RWPE1 (cell line): ENCODE measurements at regions not wholly inside any gene's neighbourhood (a gene's known extent, or its start where the extent isn't known, plus 50 kb on each side); places are given as distances from the start of the nearest gene placed in this dataset.

Source experiments
- CTCF ChIA-PET: fragments of 350-600 bp; sonication (Branson Sonifier 250); formaldehyde crosslinking; extraction: SDS; loops from one replicate; lab custom pipeline; 2021; lab: Yijun Ruan, JAX
- POLR2A ChIA-PET: fragments of 400-600 bp; formaldehyde crosslinking; extraction: SDS; loops from one replicate; lab custom pipeline; 2020; ENCODE audit warnings: antibody characterized with exemption; ENCODE audit not compliant: low non-redundant PET; lab: Yijun Ruan, JAX
- DNase-seq: peaks from one replicate; pipeline ENCODE4 v3.0.0; 2012; ENCODE audit warnings: low spot score
- H3K27ac ChIP-seq: fragments of 450-650 bp; 2 replicates; pipeline ENCODE4 v1.5.1; 2017
- CTCF ChIP-seq: fragments of 450-650 bp; conservative IDR thresholded peaks from 2 replicates; pipeline ENCODE4 v1.5.1; 2017; ENCODE audit warnings: low read depth, mild to moderate bottlenecking

- no peak for TF ChIP-seq CTCF
- ChIA-PET POLR2A (no interaction called here), CTCF (interaction anchor here (0.6 to 0.7 kb wide), 2 partner anchors 1210 to 1403 kb away, joined by 3 read pairs; no protein-coding TSS in a partner anchor)
- no peak overlapping the region for H3K27ac ChIP-seq
- DNase-seq: no peak
Measured at GRCh38 chr1:13943055-13943454, 243.1 kb downstream of the PRDM2 start.

GRCh38 chr1:13945856-13946255, 245.9 kb downstream of the PRDM2 start:
- ChIA-PET POLR2A (no interaction called here), CTCF (no interaction called here)
- no peak for TF ChIP-seq CTCF
- no peak overlapping the region for H3K27ac ChIP-seq
- DNase-seq: no peak

GRCh38 chr1:13947658-13948057, 247.7 kb downstream of the PRDM2 start:
- no peak for DNase-seq
- no peak for TF ChIP-seq CTCF
- CTCF ChIA-PET: no interaction called here
- no peak overlapping the region for H3K27ac ChIP-seq
- POLR2A ChIA-PET: no interaction called here

GRCh38 chr1:13948396-13948795, 248.4 kb downstream of the PRDM2 start:
- POLR2A ChIA-PET: no interaction called here
- H3K27ac ChIP-seq: no peak overlapping the region
- CTCF ChIA-PET: no interaction called here
- no peak for TF ChIP-seq CTCF
- no peak for DNase-seq

GRCh38 chr1:13948888-13949391, 249.0 kb downstream of the PRDM2 start:
- H3K27ac ChIP-seq: no peak overlapping the region
- no peak for TF ChIP-seq CTCF
- CTCF ChIA-PET: interaction anchor here (0.6 kb wide), 1 partner anchor 487 kb away, joined by 3 read pairs; no protein-coding TSS in a partner anchor
- DNase-seq: no peak
- POLR2A ChIA-PET: interaction anchor here (0.6 kb wide), 1 partner anchor 277 kb away, joined by 4 read pairs; no protein-coding TSS in a partner anchor

- CTCF ChIA-PET: no interaction called here
- H3K27ac ChIP-seq: no peak overlapping the region
- TF ChIP-seq CTCF: no peak
- POLR2A ChIA-PET: no interaction called here
- DNase-seq: no peak
Measured at GRCh38 chr1:13949546-13949945, 249.6 kb downstream of the PRDM2 start.
